GM18858 (cell line): ENCODE measurements at regions not wholly inside any gene's neighbourhood (a gene's known extent, or its start where the extent isn't known, plus 50 kb on each side); places are given as distances from the start of the nearest gene placed in this dataset.
A peak's percentile ranks its signal among the peaks of the same experiment; 100 is the strongest.

ENCODE experiments used
- ATAC-seq: cut with Tn5 transposase; IDR thresholded peaks from one replicate; pipeline ENCODE4 v1.9.1; 2021; ENCODE audit not compliant: unreplicated experiment

- peak; percentile 74 for ATAC-seq
Measured at GRCh38 chr5:35478856-35479682, 138.6 kb upstream of the SPEF2 start.

DNA sequence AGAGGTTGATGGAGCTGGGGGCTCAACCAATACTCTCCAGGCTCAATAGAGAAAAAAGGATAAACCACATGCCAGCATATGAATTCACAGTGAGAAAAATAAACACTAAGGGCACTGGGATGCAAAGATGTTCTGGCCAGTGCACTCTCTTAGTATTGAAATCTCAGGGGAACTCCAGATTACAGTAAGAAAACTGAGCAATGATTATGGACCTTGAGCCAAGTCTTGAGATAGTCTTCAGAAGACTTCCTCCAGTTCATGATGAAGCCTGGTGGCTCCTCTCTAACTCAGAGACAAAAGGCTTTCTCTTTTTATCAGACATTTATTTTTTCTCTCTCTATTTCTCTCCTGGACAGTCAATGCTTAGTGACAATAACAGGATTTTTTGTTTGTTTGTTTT lies 139.8 kb upstream of the SPEF2 start:
- ATAC-seq, result no peak

GRCh38 chr5:35477321-35477720 lies 140.3 kb upstream of the SPEF2 start:
- ATAC-seq, result no peak

DNA sequence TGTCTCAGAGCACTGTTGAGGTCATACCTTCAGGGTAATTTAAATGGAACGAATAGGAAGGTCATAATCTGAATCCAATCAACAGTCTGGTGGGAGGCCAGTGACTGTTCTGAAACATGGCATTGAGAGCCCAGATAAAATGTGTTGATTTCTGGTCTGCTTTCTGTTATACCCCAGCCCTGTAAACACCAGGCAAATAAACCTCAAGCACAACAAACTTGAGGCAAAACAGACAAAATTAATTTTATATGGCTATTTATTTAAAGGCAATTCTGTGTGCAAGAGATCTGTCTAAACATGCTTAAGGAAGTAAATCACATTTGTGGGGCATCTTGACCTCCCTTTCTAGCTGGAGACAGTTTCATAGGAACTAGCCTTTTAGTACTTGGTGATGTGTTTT lies 140.9 kb upstream of the SPEF2 start:
- no peak for ATAC-seq

GRCh38 chr5:35476036-35476435 lies 141.6 kb upstream of the SPEF2 start:
- no peak for ATAC-seq

GRCh38 chr5:35473589-35473988 lies 144.1 kb upstream of the SPEF2 start:
- no peak for ATAC-seq

GRCh38 chr5:35470866-35471265 lies 146.8 kb upstream of the SPEF2 start:
- no peak for ATAC-seq

- no peak for ATAC-seq
Measured at GRCh38 chr5:35468811-35469210, 148.9 kb upstream of the SPEF2 start.

DNA sequence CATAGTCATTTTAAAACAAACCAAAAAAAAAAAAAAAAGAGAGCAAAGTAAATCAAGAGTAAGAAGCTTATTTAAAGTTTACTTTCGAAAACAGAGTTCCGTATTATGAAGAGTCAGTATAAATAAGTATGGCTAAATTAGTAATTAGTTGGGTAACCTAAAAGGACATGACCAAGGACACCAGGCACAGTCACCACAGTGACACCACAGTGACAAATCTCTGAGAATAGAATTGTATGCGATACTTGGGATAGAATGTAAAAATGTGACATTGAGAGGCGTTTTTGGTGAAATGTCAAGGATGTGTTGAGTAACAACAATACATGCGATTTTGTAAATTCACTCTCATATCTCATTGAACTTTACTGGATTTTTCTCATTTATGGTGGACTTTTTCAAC lies 150.9 kb upstream of the SPEF2 start:
- ATAC-seq, result no peak

DNA sequence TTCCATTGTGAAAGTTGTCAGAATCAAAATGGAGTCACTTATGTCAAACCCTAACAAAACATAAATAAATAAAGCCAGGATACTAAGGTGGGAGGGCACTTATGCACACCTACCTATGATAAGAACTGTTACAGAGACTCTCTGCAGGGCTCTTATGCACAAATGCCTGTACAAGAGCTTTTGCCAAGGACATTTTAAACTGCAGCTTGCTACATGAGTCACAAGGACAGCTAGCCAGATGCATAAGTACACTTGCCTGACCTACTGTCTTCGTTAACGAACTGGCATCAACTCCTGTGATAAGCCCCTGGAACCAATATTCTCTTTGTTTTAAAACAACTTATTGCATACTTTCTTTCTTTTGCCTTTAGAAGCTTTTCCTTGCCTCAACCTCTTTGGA lies 152.9 kb upstream of the SPEF2 start:
- ATAC-seq, result no peak

DNA sequence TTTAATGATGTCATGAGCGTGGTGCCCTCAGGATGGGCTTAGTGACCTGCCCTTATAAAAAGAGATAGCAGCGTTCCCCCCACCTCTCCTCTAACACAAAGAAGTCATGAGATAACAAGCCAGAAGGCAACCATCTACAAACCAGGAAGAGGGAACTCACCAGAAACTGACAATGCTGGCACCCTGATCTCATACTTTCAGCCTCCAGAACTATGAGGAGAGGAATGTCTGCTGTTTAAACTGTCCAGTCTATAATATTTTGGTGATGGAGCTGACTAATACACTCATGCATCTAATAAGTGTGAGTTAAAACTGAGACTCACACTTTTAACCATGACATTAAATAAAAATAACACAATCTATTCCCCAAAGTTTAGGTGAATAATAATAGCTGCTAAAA lies 156.1 kb upstream of the SPEF2 start:
- ATAC-seq, result no peak

GRCh38 chr5:35458824-35459207 lies 158.8 kb upstream of the SPEF2 start:
- ATAC-seq, result no peak

GRCh38 chr5:35457912-35458823 lies 159.5 kb upstream of the SPEF2 start:
- no peak for ATAC-seq

DNA sequence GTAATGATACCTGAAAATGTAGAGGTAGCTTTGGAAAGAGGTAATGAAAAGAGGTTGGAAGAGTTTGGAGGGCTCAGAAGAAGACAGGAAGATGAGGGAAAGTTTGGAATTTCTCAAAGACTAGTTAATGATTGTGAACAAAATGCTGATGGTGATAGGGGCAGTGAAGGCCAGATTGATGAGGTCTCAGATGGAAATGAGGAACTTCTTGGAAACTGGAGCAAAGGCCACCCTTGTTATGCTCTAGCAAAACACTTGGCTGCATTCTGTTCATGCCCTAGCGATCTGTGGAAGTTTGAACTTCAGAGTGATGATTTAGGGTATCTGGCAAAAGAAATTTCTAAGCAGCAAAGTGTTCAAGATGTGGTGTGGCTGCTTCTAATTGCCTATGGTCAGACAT lies 161.2 kb upstream of the SPEF2 start:
- ATAC-seq, result no peak

GRCh38 chr5:35454011-35454525 lies 163.6 kb upstream of the SPEF2 start:
- ATAC-seq, result no peak

GRCh38 chr5:35443803-35444595 lies 173.7 kb upstream of the SPEF2 start:
- ATAC-seq, result no peak

DNA sequence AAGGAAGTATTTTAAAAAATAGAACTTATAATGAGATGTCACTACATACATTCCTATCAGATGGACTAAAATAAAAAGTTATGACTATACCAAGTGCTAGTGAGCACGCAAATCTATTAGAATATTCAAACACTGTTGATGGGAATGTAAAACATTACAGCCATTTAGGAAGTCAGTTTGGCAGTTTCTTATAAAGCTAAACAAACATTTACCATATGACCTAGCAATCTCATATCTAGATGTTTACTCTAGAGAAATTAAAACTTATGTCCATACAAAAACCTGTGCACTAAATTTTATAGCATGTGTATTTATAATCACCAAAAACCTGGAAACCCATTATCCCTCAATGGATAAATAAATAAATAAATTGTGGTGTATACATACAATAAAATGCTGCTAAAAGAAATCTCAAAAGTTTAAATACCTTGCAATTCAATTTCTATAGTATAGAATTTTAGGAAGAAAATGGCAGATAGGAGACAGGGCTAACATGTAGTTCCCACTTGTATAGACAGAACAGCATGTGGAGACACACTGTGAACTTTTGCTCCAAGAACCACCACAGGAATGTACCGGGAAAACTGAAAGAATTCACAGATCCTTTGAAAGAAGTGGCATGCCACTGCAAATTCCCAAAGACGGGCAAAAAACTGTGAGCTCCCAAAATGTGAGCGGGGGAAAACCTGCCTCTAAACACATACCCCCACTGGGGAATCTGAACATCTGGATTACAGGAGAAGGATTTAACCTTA lies 174.6 kb upstream of the SPEF2 start:
- no peak for ATAC-seq

GRCh38 chr5:35440409-35440808 lies 177.3 kb upstream of the SPEF2 start:
- no peak for ATAC-seq

DNA sequence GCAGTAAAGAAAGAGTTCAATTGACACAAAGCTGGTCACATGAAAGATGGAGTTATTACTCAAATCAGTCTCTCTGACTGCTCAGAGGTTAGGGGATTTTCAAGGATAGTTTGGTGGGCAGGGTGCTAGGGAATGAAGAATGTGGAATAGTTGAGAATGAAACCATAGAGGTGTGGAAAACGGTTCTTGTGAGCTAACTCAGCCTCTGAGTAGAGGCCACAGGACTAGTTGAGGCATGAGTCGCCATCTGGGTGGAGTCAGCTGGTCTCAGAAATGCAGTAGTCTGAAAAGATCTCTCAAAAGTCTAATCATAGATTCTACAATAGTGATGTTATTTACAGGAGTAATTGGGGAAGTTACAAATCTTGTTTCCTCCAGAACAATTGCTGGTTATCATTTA lies 178.9 kb upstream of the SPEF2 start:
- no peak for ATAC-seq

- ATAC-seq, result no peak
Measured at GRCh38 chr5:35438288-35438687, 179.4 kb upstream of the SPEF2 start.
